Aorta (tissue), 5 donors: ENCODE measurements at regions not wholly inside any gene's neighbourhood (a gene's known extent, or its start where the extent isn't known, plus 50 kb on each side); places are given as distances from the start of the nearest gene placed in this dataset.
"Not testable (repeated sequence)": the region's sequence is repeated elsewhere in the genome, so short reads cannot be mapped to it uniquely, and the experiment has no call there.

Experiments used
- ATAC-seq: fragments of 200-7000 bp; cut with Tn5 transposase; one replicate; pipeline ENCODE4 v1.9.1; 2022; ENCODE audit warnings: moderate library complexity; ENCODE audit not compliant: low FRiP score
- DNase-seq, 2 donors: peaks; one replicate each; pipeline ENCODE4 v3.0.0-alpha.2; 2020
- H3K27ac ChIP-seq, 2 donors: one replicate each; pipeline ENCODE4 v1.5.1; 2013; ENCODE audit warnings: low read length in 2 of 2, mild to moderate bottlenecking in 2 of 2, moderate library complexity in 2 of 2, control low read depth in 1 of 2, inconsistent platforms in 1 of 2, low read depth in 1 of 2
- H3K27me3 ChIP-seq, 2 donors: one replicate each; pipeline ENCODE4 v1.6.1; 2013; ENCODE audit warnings: control low read depth in 1 of 2, low read length in 1 of 2, mild to moderate bottlenecking in 1 of 2, moderate library complexity in 1 of 2; ENCODE audit not compliant: insufficient read depth in 2 of 2, control insufficient read depth in 1 of 2
- H3K36me3 ChIP-seq, 2 donors: one replicate each; pipeline ENCODE4 v1.6.1; 2013; ENCODE audit warnings: control low read depth in 1 of 2, low read length in 1 of 2, mild to moderate bottlenecking in 1 of 2; ENCODE audit not compliant: insufficient read depth in 2 of 2, control insufficient read depth in 1 of 2
- H3K4me1 ChIP-seq, 2 donors: one replicate each; pipeline ENCODE4 v1.6.1; 2013; ENCODE audit warnings: low read length in 2 of 2, control low read depth in 1 of 2, mild to moderate bottlenecking in 1 of 2, moderate library complexity in 1 of 2; ENCODE audit not compliant: insufficient read depth in 2 of 2, control insufficient read depth in 1 of 2
- H3K4me3 ChIP-seq, 2 donors: one replicate each; pipeline ENCODE4 v1.5.1; 2013; ENCODE audit warnings: low read length in 2 of 2, control low read depth in 1 of 2, mild to moderate bottlenecking in 1 of 2
- H3K9me3 ChIP-seq: one replicate; pipeline ENCODE4 v1.6.1; 2013; ENCODE audit warnings: mild to moderate bottlenecking, low read length; ENCODE audit not compliant: control insufficient read depth
- WGBS, 2 donors: extraction: QIAGEN DNeasy Blood & Tissue Kit; methylation state at CpG; one replicate each; pipeline ENCODE4 v1.1.7; 2013; 5-methylcytosine and 5-hydroxymethylcytosine counted together
- intact Hi-C, 2 donors: fragments of 100-400 bp; cut with DNase I; formaldehyde crosslinking; loops; one replicate each; pipeline versions ENCODE4 v1.14.2 to v1.15.0; 2022
- donor health status: healthy with polysubstance abuse.
- donor health status: Bipolar disorder and iron deficiency.
- donor health status: DM: no; HTN: no; CAD: no.
- donor health status: DM: no; HTN: no; CAD: no.
- donor health status: DM: yes; HTN: yes; CAD: no.

- H3K27me3 ChIP-seq, H3K4me1 ChIP-seq, intact Hi-C loops, H3K4me3 ChIP-seq, H3K36me3 ChIP-seq, H3K27ac ChIP-seq, DNase-seq, H3K9me3 ChIP-seq: not testable (repeated sequence)
- 47 to 48% methylated on average over 4 of the region's 4 CpGs for WGBS, 2 donors
- peak; percentile 71 for ATAC-seq
These were observed 3945.9 kb upstream of the OR11H1 start for GRCh38 chr22:11582048-11582447.

- peak in 1 of 2 donors; percentile 73 for DNase-seq
- ATAC-seq, H3K36me3 ChIP-seq, intact Hi-C loops, H3K4me1 ChIP-seq, H3K27me3 ChIP-seq, H3K27ac ChIP-seq, H3K4me3 ChIP-seq, H3K9me3 ChIP-seq: not testable (repeated sequence)
- whole genome bisulfite sequencing, 2 donors = 28 to 34% methylated on average over 4 of the region's 4 CpGs
These were observed 3943.8 kb upstream of the OR11H1 start for GRCh38 chr22:11584231-11584630.

- H3K27ac ChIP-seq, intact Hi-C loops, DNase-seq, H3K9me3 ChIP-seq, H3K4me1 ChIP-seq, H3K27me3 ChIP-seq, ATAC-seq, H3K4me3 ChIP-seq, H3K36me3 ChIP-seq: not testable (repeated sequence)
- WGBS, 2 donors = 64 to 65% methylated on average over 4 of the region's 4 CpGs
These were observed 3933.4 kb upstream of the OR11H1 start for GRCh38 chr22:11594552-11594951.

GRCh38 chr22:11597666-11598358 is 3930.2 kb upstream of the OR11H1 start:
- H3K4me3 ChIP-seq, intact Hi-C loops, H3K36me3 ChIP-seq, ATAC-seq, H3K4me1 ChIP-seq, DNase-seq, H3K9me3 ChIP-seq, H3K27ac ChIP-seq, H3K27me3 ChIP-seq: not testable (repeated sequence)
- WGBS, 2 donors = 76 to 79% methylated on average over 32 to 33 of the region's 33 CpGs

- no peaks in the 10 kb centered on the region for H3K27me3 ChIP-seq
- no peak for ATAC-seq
- WGBS, 2 donors = 86 to 87% methylated on average over 44 of the region's 44 CpGs
- DNase-seq = no peak
- H3K27ac ChIP-seq = no peak overlapping the region
- H3K9me3 ChIP-seq = peaks cover 4% of the 10 kb centered on the region
- intact Hi-C loops = no loop called here
- H3K36me3 ChIP-seq = no peaks in the 10 kb centered on the region
- H3K4me3 ChIP-seq = no peak overlapping the region
- no peaks in the 10 kb centered on the region for H3K4me1 ChIP-seq
These were observed 3929.2 kb upstream of the OR11H1 start for GRCh38 chr22:11598492-11599440.

- ATAC-seq, H3K9me3 ChIP-seq, intact Hi-C loops, H3K27ac ChIP-seq, H3K36me3 ChIP-seq, DNase-seq, H3K4me1 ChIP-seq, H3K27me3 ChIP-seq, H3K4me3 ChIP-seq: not testable (repeated sequence)
- 88 to 91% methylated on average over 15 to 19 of the region's 19 CpGs for WGBS, 2 donors
These were observed 3928.5 kb upstream of the OR11H1 start for GRCh38 chr22:11599456-11599855.

GRCh38 chr22:11600161-11600560 is 3927.8 kb upstream of the OR11H1 start:
- H3K4me3 ChIP-seq, intact Hi-C loops, H3K27me3 ChIP-seq, H3K36me3 ChIP-seq, H3K4me1 ChIP-seq, DNase-seq, H3K9me3 ChIP-seq, H3K27ac ChIP-seq: not testable (repeated sequence)
- ATAC-seq = peak; percentile 54
- WGBS, 2 donors = 80 to 85% methylated on average over 22 to 23 of the region's 23 CpGs

GRCh38 chr22:11600896-11601890 is 3926.8 kb upstream of the OR11H1 start:
- intact Hi-C loops, H3K4me1 ChIP-seq, H3K36me3 ChIP-seq, H3K27me3 ChIP-seq, DNase-seq, ATAC-seq, H3K27ac ChIP-seq, H3K9me3 ChIP-seq, H3K4me3 ChIP-seq: not testable (repeated sequence)
- WGBS, 2 donors = 81% methylated on average over 58 to 59 of the region's 59 CpGs
